Fibroblast of skin of right quadriceps (primary cell): ENCODE measurements at regions not wholly inside any gene's neighbourhood (a gene's known extent, or its start where the extent isn't known, plus 50 kb on each side); places are given as distances from the start of the nearest gene placed in this dataset.

ENCODE experiments used
- DNase-seq: peaks from one replicate; pipeline ENCODE4 v3.0.0-alpha.2; 2013

- DNase-seq, result no peak
Observed at GRCh38 chr3:1699361-1699920, 399.2 kb upstream of the CNTN4 start.

DNA sequence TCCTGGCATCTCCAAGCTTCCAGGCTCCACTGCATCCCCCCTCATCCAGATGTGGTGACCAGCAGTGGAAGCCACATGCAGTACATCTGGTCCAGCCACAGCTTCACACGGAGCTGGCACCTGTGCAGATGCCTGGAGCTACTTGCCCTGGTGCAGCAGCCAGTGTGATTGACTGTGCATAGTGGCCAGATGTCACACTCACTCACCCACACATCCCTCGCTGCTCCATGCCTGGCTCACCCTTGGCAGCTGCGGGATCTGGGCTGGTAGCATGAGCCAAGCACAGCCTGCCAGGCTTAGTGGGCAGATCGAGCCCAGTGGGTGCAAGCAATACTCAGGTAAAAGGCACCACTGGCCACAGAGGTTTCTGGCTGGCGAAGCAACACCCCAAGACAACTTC lies 398.0 kb upstream of the CNTN4 start:
- no peak for DNase-seq

- no peak for DNase-seq
Observed at GRCh38 chr3:1703169-1703568, 395.5 kb upstream of the CNTN4 start.

GRCh38 chr3:1710663-1711062 lies 388.0 kb upstream of the CNTN4 start:
- DNase-seq, result no peak

DNA sequence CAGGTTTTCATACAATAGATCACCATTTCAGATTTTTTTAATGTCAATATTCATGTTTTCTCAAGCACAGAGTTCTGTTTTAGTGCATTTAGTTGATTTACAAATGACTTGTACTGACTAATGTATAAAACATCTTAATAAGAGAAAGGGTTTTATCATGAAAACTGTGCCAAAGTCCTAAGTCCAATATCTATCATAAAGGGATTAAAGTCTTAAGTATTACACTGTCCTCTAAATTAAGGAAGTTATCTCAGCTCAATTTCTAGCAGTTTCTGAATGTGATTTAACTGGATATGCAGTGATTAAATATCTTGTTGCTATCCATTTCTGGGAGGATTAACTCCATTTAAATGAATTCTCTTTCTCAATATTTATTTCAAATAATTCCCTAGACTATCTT lies 381.1 kb upstream of the CNTN4 start:
- DNase-seq, result no peak

DNA sequence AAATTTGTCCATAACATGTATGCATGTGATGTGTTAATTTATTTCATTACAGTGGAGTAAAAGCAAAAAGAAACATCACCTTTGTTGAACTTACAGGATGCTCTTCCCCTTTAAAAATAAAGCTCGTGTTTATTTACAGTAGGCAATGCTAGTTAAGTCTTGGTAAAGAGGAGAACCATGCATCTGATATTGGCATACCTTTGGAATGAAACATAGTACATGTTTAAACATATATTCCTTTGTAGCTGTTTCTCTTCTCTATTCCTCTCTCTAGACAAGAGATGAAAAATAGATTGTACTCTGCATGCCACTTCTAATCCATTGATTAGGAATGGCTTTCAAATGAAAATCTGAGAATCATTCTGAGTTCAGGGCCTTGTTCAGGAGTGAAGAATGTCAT lies 374.9 kb upstream of the CNTN4 start:
- DNase-seq, result no peak

GRCh38 chr3:1726741-1727140 lies 371.9 kb upstream of the CNTN4 start:
- no peak for DNase-seq

DNA sequence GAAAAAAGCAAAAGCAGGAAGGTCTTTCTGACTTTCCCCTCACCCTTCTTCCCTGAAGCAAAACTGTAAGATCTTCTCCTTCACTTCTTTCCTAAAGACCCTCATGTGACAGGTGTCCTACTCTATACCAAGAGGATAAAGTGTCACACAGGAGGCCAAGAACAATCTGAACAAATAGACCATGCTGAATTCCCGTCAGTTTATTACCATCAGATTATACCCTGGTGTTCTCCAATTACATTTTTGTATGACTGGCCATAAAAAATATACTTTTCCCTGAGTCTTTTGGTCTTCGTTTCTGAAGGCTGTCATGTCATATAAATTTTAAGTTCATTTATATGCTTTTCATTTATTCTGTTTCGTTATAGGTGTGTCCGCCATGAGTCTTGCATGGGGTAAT lies 371.4 kb upstream of the CNTN4 start:
- DNase-seq, result no peak

DNA sequence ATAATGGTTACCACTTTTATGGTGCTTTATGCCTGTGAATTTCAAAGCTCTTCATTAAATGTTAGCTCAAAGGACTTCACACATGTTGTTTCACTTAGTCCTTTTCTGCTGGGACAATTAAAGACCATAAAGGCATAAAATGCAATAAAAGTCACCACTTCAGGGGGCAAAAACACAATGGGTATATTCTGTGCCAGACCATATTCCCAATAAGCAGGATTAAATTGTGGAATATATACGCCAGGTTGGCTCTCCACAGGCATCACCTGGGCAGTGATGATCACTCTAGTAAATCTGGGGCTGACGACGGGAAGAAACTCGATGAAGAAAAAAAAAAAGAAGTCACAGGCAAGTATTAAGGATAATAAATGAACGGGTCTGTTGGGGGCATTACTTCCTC lies 370.2 kb upstream of the CNTN4 start:
- DNase-seq, result no peak

DNA sequence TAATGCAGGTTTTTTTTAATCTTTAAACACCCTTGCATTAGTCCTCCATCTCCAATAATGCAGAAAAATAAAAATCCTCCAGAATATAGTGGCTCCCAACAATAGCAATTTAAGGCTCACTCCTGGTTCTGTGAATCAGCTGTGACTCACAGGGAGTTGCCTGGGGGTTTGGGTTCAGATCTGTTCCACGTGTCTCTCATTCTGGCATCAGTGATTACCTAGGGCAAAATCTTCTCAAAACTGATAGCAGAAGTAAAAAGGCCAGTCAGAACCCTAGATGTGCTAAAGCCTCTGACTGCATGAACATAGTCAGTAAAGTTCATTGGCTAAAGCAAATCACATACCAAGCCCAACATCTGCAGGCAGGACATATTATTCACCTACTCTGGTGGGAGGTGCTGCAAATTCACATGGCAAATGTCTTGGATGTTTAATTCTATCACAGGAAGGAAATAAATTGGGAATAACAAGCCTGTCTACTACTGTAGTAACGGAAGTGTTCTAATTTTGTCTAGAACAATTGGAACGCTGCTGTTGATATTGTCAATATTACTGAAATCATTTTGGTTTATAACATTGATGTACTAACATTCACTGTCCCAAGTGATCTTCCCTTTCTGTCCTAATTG lies 364.1 kb upstream of the CNTN4 start:
- no peak for DNase-seq

GRCh38 chr3:1752205-1752604 lies 346.5 kb upstream of the CNTN4 start:
- no peak for DNase-seq

GRCh38 chr3:1766384-1766783 lies 332.3 kb upstream of the CNTN4 start:
- DNase-seq, result no peak

DNA sequence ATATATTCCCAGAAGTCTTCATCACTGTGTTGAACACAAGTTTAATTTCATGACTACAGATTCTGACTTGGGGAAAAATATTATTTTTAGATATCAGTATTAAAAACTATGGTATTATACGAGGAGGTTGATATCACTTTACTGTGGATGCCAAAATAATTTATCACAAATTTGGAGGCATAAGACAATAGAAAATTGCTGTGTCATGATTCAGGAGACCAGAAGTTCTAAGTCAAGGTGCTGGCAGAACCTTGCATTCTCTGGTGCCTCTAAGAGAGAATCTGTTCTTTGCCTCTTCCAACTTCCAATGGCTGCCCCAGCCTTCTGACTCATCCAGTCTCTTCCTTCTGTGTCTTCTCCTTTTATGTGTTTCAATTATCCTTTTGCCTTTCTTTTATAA lies 325.0 kb upstream of the CNTN4 start:
- no peak for DNase-seq

DNA sequence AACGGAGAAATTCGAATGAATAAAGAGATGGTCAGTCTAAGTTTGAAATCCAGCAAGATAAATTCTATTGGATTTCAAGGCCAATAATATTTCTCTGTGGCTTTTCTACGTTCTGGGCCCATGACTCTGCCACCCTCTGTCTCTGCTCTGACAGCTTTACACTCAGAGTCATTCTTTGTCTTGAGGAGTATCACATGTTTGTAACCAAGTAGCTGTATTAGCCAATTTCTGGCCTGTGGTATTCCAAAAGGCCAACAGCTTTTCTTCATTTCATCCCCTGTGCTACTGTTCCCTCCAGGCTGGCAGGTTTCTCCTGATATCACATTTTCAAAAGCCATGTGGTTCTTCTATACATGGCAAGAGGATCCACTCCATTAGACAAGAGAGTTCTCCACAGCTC lies 324.1 kb upstream of the CNTN4 start:
- DNase-seq, result no peak

DNA sequence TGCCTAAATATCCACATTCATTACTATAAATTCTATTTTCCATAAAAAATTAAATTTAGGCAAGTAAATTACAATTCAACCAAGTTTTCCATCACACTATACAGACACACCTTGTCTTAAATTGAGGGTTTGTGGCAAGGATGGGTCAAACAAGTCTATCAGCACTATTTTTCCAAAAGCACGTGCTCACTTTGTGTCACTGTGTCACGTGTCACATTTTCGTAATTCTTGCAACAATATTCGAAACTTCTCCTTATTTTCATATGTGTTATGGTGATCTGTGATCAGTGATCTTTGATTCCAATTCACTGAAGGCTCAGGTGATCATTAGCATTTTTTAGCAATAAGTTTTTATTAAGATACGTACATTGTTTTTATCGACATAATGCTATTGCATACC lies 323.3 kb upstream of the CNTN4 start:
- no peak for DNase-seq

GRCh38 chr3:1783995-1784394 lies 314.7 kb upstream of the CNTN4 start:
- no peak for DNase-seq

DNA sequence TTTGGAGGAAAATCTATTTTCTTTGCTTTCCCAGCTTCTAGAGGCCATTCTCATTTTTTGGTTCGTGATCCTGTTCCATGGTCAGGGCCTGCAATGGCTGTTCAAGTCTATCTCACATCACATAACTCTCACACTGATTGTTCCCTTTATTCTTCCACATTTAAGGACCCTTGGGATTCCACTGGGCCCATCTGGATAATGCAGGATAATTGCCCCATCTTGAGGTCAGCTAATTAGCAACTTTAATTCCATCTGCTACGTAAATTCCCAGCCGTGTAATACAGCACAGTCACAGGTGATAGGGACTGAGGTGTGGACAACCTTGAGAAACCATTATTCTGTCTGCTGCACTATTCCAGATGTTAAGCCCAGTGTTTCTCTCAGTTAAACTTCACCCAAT lies 311.6 kb upstream of the CNTN4 start:
- no peak for DNase-seq

- no peak for DNase-seq
Observed at GRCh38 chr3:1792466-1792865, 306.2 kb upstream of the CNTN4 start.

DNA sequence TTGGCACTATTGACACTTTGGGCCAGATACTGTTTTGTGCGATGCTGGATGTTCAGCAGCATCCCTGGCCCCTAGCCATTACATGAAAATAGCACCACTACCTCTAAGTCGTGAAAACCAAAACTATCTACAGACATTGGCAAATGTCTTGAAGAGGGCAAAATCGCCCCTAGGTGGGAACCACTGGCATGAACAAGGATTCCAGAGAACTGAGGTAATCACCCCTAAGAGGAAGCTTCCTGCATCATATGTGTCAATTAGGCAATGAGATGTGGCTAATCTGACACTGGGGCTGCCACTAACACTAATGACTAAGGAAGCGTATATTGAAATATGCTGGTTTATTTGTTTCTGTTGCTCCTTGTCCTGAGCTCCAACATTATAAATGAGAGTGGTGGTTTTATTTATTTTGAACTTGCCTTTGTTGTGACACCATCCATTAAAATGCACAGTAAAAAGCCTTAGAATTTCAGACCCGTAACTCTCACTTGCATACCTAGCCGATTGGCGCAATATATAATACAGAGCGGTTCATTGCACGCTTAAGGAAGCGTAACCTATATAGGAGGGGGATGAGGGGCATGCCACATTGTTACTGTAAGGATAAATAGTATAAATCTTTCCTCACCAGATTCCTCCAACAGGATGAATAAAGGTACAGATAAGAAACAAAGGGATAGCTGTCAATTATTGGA lies 299.8 kb upstream of the CNTN4 start:
- DNase-seq, result no peak

GRCh38 chr3:1805331-1805730 lies 293.3 kb upstream of the CNTN4 start:
- DNase-seq, result no peak

DNA sequence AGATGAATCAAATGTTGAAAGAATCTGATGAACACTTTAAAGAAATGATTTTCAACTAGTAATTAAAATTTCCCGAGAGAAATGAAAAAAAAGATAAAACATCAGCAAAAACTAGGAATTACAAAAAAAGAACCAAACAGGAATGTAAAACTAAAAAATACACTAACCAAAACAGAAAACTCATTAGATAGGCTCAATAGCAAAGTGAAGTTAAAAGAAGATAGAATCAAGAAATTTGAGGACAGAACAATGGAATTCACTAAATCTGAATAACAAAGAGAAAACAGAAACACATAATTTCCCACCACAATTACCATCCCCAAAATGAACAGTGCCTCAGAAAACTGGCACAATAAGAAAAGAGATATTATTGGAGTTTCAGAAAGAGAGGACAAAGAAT lies 290.1 kb upstream of the CNTN4 start:
- no peak for DNase-seq

DNA sequence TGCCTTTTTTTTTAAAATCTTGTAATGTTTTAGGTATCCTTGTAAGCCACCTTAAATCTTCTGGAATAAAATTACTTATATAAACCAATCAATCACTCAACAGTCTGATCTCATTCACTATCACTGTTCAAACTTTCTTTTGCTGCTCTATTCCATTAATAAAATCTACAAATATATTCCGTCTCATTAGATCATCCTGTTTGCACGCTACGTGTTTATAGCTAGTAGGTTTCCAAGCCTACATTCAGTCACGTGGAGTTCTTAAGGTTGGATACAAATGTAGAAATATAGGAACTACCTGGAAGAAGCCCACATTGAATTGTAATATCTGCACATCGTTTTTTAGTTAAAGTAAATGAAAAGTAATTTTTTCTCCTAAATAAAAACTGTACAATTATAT lies 274.8 kb upstream of the CNTN4 start:
- DNase-seq, result no peak

DNA sequence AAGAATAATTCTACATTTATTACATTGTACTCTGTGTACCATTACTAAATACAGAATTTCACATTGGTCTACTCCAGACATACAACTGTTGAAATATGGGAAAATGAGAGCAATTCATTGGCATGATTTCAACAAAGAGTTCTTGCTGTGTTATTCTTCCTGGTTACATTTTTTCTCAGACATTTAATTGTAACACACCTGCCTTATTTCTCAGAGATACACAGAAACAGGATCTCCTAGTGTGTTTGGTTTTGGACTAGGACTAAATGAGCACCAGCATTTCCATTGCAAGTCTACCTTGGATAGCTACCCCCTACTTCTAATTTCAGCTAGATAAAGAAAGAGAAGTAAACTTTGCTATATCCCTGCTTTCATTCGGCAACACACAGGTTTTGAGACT lies 274.3 kb upstream of the CNTN4 start:
- DNase-seq, result no peak

DNA sequence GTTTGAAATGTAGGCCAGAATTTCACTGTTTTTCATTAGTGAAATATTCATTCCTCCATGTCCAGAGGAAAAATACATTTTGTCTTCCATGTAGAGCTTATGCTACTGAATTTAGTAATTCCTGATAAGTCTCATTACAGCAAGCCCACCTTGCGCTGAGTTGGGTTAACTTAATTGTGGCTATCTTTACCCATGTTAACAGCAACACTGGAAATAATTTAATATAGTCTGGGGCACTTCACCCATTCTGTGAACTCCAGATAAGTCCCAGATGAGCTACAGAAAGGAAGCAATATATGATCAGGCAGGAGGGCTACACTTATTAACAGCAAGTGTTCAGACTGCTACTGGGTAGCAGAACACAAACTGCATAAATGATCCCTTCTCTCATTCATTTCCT lies 270.1 kb upstream of the CNTN4 start:
- DNase-seq, result no peak

GRCh38 chr3:1830851-1831250 lies 267.8 kb upstream of the CNTN4 start:
- DNase-seq, result no peak
